Kidney tubule cell (primary cell): ENCODE measurements at regions not wholly inside any gene's neighbourhood (a gene's known extent, or its start where the extent isn't known, plus 50 kb on each side); places are given as distances from the start of the nearest gene placed in this dataset.
A peak's percentile ranks its signal among the peaks of the same experiment; 100 is the strongest.
"Not testable (repeated sequence)": the region's sequence is repeated elsewhere in the genome, so short reads cannot be mapped to it uniquely, and the experiment has no call there.

Experiments
- DNase-seq: peaks from one replicate; pipeline ENCODE4 v3.0.0-alpha.2; 2018; ENCODE audit warnings: low spot score

DNA sequence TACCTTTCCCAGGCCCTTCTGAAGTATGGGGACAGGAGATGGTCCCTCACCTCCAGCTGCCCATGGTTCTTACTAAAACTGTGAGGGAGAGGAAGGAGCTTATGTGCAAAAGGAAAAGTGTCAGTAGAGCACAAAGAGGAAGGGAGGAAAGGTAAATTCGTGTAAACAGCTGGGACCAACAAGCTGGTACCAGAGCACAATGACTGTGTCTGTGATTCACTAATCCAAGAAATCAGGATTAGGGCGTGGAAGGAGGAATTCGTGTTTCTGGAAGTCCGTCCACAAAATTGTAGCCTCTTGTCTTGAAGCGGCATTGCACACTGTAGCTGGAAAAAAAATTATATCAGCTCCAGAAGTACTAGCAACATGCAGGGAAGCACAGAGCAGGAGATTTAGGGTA, 129.0 kb upstream of the RREB1 start:
- no peak for DNase-seq

DNA sequence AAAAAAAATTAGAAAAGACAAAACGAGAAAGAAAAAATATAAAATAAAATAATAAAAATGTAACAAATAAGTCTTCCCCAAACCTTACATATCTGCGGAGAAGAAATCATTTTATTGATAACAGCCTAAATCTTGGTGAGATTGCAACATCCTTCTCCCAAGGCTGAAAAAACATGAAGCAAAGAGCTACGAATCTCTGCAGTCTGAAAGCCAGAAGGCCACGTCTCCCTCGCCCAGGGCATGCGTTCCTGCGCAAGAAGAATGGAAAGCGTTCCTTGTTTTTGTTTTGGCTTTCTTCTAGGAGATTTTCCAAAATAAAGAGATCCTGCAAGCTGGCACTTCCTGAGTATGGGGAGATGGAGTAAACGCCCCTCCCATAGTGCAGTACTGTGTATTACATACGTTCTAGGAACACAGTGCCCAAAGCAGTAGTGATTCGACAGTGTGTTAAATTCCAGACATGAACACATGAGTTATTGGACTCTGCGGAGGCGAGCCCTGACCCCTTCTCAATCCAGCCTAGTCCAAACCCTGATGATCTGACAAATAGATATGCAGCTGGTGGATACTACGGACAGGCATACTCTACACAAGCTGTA, 126.7 kb upstream of the RREB1 start:
- DNase-seq = no peak

DNA sequence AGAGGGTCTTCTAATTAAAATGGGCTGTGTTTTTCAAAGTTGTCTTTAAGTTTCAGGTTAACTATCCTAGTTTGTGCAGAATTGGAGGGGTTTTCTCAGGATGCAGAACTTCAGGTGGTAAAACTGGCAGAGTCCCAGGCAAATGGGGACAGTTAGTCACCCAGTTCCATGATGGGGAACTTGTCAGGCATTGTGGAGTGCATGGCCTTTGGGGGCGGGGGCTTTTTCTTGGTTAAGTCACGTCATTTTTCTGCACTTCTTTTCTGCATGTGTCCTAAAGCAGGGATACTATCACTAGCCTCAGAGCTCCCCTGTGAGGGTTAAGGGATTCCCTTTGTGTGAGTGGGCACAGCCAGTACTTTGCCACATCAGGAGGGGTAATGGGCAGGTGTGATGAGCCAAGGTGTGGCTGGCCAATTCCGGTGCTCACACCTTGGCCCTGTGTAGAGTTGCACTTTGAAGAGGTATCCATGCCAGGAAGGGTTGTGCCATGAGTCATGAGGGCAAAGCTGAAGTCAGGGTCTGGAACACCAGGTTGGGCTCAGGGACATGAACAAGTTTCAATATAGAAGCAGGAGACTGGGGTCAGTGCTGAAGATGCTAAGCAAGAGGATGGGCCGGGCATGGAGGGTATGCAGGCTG, 126.0 kb upstream of the RREB1 start:
- DNase-seq = peak; percentile 73

DNA sequence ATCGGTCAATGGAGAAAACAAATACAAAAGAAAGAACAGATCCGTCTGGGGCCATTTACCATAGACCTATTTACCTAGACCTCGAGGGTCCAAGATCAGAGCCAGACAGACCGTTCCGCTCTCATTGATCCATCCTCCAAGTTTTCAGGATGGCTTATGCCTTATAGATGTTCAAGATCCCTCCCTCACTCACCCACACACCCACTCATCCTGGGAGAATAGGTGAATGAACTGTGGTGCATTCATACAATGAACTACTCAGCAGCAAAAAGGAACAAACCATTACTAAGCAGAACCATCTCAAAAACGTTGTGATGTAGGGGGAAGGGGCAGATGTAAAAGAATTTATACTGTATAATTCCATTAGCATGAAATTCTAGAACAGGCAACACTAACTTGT, 125.1 kb upstream of the RREB1 start:
- DNase-seq = no peak

DNA sequence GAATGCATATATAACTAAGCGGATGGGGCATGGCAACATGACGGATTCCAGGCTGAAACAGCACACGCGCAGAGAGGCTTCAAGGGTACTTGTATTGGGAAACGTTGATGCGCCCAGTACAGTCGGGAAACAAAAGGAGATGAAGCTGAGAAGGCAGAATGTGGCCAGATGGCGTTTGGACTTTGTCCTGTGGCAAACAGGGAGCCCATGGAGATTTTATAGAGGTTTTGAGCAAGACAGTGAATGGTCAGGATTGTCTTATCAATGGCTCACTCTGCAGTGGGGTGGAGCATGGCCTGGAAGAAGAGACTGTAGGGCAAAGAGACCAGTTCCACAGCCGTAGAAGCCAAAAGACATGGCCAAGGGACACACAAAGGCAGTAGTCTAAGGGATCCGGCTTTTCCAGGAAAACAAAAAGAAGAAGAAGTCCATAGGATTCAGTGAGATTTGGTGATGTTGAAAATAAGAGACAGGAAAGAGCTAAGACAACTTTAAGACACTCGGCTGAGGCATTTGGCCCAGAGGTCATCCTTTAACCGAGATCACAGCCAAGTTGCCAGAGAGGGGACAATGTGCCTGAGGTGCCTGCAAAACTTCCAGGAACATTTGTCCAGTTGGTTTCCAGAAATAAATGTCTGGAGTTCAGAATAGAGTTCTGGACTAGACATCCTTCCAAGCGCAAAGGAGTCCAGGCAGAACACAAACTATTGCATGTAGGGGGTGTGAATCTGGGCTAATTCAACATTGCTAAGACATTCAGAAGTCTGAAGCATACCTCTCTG, 123.0 kb upstream of the RREB1 start:
- no peak for DNase-seq

DNA sequence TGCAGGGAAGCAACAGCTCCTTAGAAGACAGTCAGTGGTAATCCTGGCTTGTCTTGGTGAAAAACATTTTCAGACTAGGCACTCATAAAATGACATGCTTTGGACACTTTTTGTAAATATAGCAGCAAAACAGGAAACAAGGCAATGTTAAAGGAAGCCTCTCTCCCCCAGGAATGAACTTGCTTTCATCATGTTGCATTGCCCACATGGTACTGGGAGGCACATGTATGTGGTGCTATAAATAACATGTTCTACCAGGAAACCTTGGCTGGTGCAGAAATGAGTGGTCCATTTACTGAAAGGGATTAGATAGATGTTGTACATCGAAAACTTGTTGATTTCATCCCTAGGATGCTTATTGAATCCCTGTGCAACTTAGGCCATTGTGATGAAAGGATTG, 121.4 kb upstream of the RREB1 start:
- DNase-seq = no peak

DNA sequence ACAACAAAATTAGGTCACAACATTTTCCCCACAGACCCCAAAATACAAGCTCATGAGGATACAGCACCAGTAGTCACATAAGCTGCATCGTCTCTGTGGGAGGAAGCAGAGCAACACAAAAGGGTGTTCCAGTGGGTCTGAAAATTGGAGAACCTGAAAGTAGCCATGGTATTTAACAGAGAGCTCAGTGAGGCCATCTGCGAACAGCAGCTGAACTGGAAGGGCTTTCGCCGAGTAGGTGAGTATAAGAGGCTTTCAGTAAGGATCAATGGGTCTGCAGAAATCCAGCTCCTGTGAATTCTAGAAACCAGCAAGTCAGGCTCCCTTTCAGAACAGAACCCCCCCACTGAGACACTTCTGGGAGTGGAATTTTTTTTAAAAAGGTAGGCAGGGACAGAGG, 120.0 kb upstream of the RREB1 start:
- no peak for DNase-seq

DNA sequence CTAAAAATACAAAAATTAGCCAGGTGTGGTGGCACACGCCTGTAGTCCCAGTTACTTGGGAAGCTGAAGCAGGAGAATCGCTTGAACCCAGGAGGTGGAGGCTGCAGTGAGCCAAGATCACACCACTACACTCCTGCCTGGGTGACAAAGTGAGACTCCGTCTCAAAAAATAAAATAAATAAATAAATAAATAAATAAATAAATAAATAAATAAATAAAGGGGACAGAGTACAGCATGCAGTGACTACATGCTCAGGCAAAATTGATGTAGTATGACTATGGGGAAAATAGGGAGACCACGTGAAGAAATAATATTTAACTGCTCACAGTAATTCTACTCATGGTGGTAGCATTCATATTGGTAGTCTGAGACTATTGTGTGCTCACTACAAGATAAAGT, 117.7 kb upstream of the RREB1 start:
- not testable (repeated sequence) for DNase-seq

DNA sequence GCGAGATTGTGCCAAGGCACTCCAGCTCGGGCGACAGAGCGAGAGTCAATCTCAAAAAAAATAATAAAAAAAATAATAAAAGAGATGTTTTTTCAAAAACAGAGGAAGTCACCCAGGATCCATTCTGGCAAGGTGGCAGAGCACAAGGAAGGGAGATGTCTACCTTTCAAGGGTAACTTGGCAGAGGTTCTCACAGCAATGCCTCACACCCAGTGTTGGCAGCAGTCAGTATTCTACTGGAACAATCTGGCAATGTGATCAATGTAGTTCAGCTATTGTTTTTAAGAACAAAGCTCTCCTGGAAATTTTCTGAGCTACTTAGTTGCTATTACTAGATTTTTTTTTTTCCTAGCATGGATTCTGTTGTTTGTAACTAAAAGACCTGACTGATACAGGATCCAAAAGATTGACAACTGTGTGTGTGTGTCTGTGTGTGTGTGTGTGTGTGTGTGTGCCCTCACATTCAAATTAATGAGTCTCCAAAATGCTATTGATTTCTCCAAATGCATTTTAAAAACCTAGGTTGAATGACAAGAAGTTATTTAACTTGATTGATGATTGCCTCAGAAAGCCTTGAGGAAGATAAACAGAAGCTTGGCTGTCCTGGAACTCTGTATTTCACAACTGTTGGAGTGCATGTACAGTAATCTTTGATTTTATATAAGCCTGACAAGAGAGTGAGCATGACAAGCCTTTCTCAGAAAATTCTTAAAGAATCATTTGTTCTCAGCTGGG, 114.1 kb upstream of the RREB1 start:
- no peak for DNase-seq

DNA sequence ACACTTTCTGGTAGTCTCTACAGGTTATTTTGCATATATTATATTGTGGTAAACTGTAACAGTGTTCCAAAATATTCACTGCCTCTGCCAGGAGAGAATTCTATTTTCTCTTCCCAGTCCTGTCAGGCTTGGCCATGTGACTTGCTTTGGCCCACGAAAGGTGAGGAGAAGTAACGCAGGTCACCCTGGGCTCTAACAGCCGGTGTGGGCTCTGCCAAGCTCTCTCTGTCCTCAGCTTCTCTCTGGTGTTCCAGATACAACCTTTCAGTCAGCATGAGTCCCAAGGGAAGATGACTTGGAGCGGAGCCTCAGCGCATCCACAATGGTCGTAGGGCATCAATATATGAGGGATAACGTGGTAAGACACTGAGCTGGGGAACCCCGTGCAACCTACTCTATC, 113.0 kb upstream of the RREB1 start:
- DNase-seq = no peak

DNA sequence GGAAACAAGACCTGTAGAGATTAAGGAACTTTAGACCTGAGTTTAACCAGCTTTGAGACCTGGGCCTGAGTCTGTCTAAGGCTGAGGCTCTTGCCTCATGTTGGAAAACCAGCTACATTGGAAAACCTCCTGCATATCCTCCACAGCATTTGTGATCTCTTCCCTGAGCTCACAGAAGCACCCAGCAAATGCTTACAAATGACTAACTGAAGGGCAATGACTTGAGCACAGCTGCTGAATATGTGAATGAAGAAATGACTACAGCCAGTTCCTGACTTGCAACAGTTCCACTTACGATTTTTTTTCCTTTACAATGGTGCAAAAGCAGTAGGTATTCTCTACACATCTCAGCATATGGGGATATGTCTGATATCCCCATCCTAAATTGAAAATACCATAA, 112.4 kb upstream of the RREB1 start:
- DNase-seq = no peak

DNA sequence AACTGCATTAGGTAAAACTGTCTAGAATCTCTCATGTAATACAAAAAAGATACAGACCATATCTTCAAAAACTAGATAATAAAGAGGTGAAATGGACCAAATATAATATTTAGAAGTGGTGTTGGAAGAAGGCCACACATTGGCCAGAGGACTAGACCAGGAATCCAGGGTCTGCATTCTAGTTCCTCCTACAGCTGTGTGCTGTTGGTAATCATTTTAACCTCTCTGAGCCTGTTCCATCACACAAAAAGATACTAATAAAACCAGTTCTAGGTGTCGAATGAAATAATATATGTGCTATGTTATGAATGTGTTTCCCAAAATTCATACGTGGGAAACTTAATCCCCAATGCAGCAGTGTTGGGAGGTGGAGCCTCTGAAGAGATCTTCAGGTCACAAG, 111.6 kb upstream of the RREB1 start:
- no peak for DNase-seq

DNA sequence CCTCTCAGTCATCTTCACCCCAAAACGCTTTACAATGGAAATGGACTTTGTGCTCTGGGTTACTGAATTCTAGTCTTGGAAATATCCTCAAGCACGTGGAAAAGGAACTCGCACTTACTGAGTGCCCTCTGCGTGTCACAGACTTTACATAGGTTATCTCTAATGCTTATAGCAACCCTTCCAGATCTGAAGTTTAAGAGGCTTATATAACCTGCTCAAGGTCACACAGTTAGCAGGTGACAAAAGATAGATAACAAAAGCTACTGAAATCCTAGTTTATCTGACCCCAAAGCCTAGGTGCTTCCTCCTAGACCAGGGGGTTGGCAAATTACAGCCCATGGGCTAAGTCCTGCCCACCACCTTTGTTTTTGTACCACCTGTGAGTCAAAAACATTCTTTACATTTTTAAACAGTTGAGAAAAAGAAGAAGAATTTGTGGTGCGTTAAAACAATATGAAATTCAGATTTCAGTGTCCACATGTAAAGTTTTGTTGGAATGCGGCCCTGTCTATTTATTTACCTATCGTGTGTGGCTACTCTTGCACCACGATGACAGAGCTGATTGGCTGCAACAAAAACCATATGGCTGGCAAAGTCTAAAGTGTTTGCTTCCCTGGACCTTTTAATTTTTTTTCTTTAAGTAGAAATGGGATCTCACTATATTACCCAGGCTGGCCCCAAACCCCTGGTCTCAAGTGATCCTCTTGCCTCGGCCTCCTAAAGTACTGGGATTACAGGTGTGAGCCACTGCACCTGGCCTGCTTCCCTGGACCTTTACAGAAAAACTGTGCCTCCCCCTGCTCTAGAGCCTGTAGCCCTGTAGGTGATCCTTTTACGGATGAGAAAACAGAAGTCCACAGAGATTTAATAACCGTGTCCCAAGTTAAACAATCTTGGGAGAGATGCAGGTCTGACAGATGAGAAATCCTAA, 110.2 kb upstream of the RREB1 start:
- DNase-seq = peak; percentile 4

DNA sequence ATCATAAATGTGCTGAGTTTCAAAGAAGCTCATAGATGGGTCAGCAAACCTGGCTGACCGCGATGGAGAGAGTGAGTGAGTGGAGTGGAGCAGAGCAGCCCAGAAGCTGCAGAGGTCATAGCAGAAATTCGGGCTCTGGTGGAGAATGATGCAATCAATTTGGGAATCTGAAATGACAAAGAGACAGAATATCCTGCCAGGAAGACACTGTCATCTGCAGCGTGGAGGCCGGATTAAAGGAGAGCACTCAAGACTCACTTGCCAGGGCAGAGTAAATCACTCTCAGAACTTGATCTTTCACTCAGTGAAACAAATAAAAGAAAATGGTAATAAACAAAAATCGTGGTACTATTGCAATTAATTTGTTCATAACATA, 109.6 kb upstream of the RREB1 start:
- DNase-seq = peak; percentile 12

DNA sequence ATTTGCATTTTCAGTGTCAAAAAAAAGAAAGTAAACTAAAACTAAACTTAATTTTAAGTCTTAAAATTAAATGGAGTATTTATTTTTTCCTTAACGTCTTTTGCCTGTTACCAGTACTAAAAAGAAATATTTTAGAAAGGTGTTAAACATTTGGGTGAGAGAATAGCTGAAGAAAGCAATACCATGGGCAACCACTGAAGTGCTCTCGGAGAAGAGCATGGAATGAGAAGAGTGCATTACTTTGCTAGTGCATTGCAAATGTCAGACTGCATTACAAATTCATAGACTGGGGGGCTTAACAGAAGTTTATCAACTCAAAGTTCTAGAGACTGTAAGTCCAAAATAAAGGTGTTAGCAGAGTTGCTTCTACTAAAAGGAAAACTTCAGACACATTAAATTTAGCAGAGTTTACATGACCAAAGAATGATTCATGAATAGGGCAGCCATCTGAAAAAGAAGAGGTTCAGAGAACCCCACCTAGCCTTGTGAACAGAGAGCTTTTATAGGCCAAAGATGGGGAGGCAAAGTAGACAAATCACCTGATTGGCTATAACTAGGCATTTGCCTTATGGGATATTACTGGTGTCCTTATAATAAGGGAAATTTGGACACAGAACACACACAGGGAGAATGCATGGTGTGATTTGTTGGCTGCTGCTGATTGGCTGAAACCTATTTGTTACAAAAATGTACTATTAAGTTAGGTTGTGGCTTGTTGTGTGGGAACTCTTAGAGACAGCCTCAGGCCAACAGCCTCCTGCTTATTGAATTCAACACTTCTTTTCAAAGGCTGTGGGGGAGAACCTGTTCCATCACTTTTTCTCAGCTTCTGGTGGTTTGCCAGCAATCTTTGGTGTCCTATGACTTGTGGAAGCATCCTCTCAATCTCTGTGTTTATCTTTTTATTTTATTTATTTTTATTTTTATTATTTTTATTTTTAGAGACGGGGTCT, 106.7 kb upstream of the RREB1 start:
- DNase-seq = no peak

DNA sequence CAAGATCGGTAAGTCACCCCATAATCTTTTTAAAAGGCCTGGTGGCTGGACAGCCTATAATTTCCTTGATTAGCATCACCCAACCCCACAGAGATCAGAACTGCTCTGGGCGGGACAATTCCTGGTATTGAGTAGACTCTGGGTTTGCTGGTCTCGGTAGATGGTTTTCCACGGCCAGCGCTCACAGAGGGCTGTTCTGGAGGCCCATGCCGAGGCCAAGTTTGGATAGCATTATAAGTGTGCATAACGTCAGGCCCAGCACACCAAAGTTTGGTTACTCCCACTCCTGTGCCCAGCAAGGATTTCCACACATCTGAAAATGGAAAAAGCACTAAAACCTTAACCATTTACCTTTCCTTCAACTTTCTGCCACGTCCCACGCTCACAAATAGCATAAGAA, 104.7 kb upstream of the RREB1 start:
- DNase-seq = no peak

DNA sequence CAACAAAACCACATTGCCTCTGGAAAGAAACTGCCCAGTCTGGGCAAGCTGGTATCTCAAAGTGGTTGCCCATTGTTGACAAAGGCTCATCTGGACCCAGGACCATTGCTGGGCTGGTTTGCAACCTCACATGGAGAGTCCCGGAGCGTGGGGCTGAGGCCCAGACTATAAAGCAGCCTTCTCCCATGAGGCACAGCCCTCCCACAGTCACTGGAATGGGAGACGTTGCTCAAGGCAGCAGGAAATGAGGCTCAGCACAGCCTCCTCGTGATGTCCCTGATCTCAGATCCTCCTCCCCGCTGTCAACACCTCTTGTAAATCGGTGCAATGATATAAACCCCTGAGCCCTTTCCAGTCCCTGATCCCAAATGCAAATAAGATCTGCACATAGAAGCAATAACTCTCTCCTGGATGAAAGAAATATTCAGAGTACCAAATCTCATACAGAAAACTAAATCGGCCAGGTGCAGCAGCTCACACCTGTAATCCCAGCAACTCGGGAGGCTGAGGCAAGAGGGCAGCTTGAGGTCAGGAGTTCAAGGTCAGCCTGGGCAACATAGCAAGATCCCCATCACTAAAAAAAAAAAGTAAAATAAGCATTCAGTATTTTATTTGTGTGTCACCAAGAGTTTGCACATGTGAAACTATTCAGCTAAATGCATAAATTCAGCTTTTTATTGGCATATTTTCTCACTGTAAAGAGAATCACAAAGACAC, 103.0 kb upstream of the RREB1 start:
- no peak for DNase-seq

DNA sequence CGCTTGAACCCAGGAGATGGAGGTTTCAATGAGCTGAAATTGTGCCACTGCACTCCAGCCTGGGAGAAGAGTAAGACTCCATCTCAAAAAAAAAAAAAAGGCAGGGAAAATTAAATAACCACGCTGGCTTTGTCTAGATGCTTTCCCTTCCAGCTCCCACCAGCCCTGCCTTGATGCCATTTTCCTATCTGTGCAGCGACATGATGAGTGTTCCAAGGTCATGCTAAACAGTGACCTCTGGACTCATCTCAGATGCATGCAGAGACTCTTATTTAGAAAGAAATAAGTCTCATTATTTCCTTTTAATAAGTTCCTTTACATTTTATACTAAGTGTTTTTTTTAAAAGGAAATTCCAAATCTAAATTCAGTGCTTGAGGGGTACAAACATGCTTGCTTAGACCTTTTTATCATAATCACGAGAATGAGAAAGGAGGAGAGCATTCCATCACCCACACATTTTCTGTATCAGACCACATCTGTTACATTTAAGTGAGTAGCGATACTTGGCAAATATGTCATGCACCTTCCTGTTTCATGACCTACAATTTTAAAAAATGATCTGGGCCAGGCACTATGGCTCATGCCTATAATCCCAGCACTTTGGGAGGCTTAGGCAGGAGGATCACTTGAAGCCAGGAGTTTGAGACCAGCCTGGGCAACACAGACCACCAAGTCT, 101.1 kb upstream of the RREB1 start:
- no peak for DNase-seq

DNA sequence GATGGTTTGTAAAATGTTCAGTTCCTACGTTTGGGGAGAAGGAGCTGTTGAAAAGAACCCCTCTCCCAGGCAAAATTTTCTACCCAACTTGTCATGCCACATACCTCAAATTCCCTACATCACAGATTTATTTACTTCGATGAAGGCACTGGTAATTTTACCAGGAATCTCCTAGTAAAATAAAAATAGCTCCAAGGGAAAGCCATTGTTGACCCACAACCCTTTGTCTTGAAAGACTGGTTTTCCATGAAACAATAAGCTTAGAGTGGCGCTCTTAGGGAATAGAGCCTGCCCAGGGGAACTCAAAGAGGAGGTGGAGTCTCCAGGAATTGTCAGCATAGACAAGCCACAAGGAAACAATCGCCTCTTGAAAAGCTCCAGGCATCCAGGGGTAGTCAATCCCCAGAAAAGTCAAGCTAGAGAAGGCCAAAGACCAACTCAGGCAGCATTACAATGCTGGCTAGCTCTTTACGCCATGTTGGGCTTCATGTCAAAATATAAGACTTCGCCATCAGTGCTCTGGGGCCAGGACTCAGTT, 99.2 kb upstream of the RREB1 start:
- no peak for DNase-seq
